H1 (cell line): ENCODE measurements at regions not wholly inside any gene's neighbourhood (a gene's known extent, or its start where the extent isn't known, plus 50 kb on each side); places are given as distances from the start of the nearest gene placed in this dataset.

ENCODE experiments used
- ASH2L ChIP-seq: fragments of 200-600, 300-600 bp; sonication (generic); IDR thresholded peaks from one replicate; pipeline ENCODE4 v1.7.1; 2017; ENCODE audit warnings: low read length
- BRCA1 ChIP-seq: IDR thresholded peaks from 2 replicates; pipeline ENCODE4 v1.6.1; 2012; ENCODE audit warnings: low read depth, low read length, improper control_type of control experiment
- CHD7 ChIP-seq: fragments of 300-600 bp; sonication (generic); IDR thresholded peaks from 2 replicates; pipeline ENCODE4 v1.7.1; 2012; ENCODE audit warnings: low read length, moderate library complexity, mild to moderate bottlenecking, inconsistent platforms; ENCODE audit not compliant: insufficient replicate concordance
- HDAC2 ChIP-seq, 2 experiments: fragments of 300-600 bp in 1 of 2; sonication (generic) in 1 of 2; IDR thresholded peaks; 2 replicates each; pipeline ENCODE4 v1.6.1; 2011 to 2012; ENCODE audit warnings: low read depth in 2 of 2, low read length in 2 of 2, mild to moderate bottlenecking in 2 of 2, moderate library complexity in 2 of 2, borderline replicate concordance in 1 of 2, inconsistent platforms in 1 of 2
- PHF8 ChIP-seq: fragments of 200-600 bp; sonication (generic); conservative IDR thresholded peaks from 2 replicates; pipeline ENCODE4 v1.7.1; 2012; ENCODE audit warnings: low read depth, mild to moderate bottlenecking, inconsistent platforms, low read length, moderate library complexity
- POLR2A ChIP-seq, 2 experiments: IDR thresholded peaks; 1 replicate in 1 of 2; 2 replicates in 1 of 2; pipeline ENCODE4 v1.6.1; 2011; ENCODE audit warnings: low read depth in 2 of 2, low read length in 2 of 2, mild to moderate bottlenecking in 2 of 2; ENCODE audit errors: control extremely low read depth in 1 of 2
- RNF2 ChIP-seq: fragments of 200-900, 300-1000 bp; sonication (generic); IDR thresholded peaks from 2 replicates; pipeline ENCODE4 v1.7.1; 2016; ENCODE audit warnings: borderline replicate concordance, low read depth, mild to moderate bottlenecking, antibody characterized with exemption, low read length; ENCODE audit not compliant: poor library complexity, severe bottlenecking; ENCODE audit errors: missing control alignments
- SIX5 ChIP-seq: IDR thresholded peaks from 2 replicates; pipeline ENCODE4 v1.6.1; 2011; ENCODE audit warnings: mild to moderate bottlenecking, low read depth, low read length
- TF ChIP-seq, protein P1 (sequence below): IDR thresholded peaks from 2 replicates; pipeline ENCODE4 v1.6.1; 2012; ENCODE audit warnings: inconsistent platforms
- TF ChIP-seq, protein P2 (sequence below): IDR thresholded peaks from 2 replicates; pipeline ENCODE4 v1.6.1; 2012; ENCODE audit warnings: low read length, inconsistent platforms

- TF ChIP-seq CHD7: no peak
- no peak for TF ChIP-seq POLR2A (IDR thresholded peaks at IDR 0.05; ENCODE audit: control extremely low read depth in 1 of 2, low read depth in 2 of 2, low read length in 2 of 2)
- TF ChIP-seq ASH2L: no peak
- TF ChIP-seq BRCA1: no peak
- no peak for TF ChIP-seq PHF8
- TF ChIP-seq HDAC2 (IDR thresholded peaks at IDR 0.05; ENCODE audit: borderline replicate concordance in 1 of 2, low read depth in 2 of 2, low read length in 2 of 2): no peak
- no peak for TF ChIP-seq SIX5
- TF ChIP-seq, protein P1, sequence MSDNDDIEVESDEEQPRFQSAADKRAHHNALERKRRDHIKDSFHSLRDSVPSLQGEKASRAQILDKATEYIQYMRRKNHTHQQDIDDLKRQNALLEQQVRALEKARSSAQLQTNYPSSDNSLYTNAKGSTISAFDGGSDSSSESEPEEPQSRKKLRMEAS: no peak
- TF ChIP-seq, protein P2, sequence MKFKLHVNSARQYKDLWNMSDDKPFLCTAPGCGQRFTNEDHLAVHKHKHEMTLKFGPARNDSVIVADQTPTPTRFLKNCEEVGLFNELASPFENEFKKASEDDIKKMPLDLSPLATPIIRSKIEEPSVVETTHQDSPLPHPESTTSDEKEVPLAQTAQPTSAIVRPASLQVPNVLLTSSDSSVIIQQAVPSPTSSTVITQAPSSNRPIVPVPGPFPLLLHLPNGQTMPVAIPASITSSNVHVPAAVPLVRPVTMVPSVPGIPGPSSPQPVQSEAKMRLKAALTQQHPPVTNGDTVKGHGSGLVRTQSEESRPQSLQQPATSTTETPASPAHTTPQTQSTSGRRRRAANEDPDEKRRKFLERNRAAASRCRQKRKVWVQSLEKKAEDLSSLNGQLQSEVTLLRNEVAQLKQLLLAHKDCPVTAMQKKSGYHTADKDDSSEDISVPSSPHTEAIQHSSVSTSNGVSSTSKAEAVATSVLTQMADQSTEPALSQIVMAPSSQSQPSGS: no peak
- TF ChIP-seq RNF2: no peak
Measured at GRCh38 chr3:28132941-28133340, 108.5 kb upstream of the CMC1 start (continued).
